Upper lobe of left lung (tissue), 6 donors: ENCODE measurements at regions not wholly inside any gene's neighbourhood (a gene's known extent, or its start where the extent isn't known, plus 50 kb on each side); places are given as distances from the start of the nearest gene placed in this dataset.

ENCODE experiments used
- ATAC-seq, 2 donors: fragments of 200-7000 bp; cut with Tn5 transposase; one replicate each; pipeline ENCODE4 v1.9.1; 2022; ENCODE audit warnings: mild to moderate bottlenecking in 2 of 2, moderate library complexity in 2 of 2; ENCODE audit not compliant: low FRiP score in 2 of 2
- DNase-seq, 2 donors: peaks; one replicate each; pipeline ENCODE4 v3.0.0-alpha.2; 2019 to 2020
- H3K27ac ChIP-seq, 4 donors: fragments of 200-600 bp; sonication (generic); one replicate each; pipeline ENCODE4 v1.5.1; 2016 to 2019
- H3K27me3 ChIP-seq, 4 donors: fragments of 200-600 bp; sonication (generic); one replicate each; pipeline ENCODE4 v1.5.1; 2017 to 2019
- H3K36me3 ChIP-seq, 4 donors: fragments of 200-600 bp; sonication (generic); one replicate each; pipeline ENCODE4 v1.5.1; 2016 to 2019
- H3K4me1 ChIP-seq, 4 donors: fragments of 200-600 bp; sonication (generic); one replicate each; pipeline ENCODE4 v1.5.1; 2018 to 2019
- H3K4me3 ChIP-seq, 4 donors: fragments of 200-600 bp; sonication (generic); one replicate each; pipeline ENCODE4 v1.5.1; 2017 to 2019; ENCODE audit warnings: mild to moderate bottlenecking in 2 of 4, moderate library complexity in 1 of 4
- H3K9me3 ChIP-seq, 4 donors: fragments of 200-600 bp; sonication (generic); one replicate each; pipeline ENCODE4 v1.5.1; 2018 to 2019
- EP300 ChIP-seq, 4 donors: sonication (generic); formaldehyde crosslinking; IDR thresholded peaks; one replicate each; pipeline ENCODE4 v1.5.1; 2017; ENCODE audit warnings: antibody characterized with exemption in 4 of 4, control low read depth in 2 of 4
- POLR2A ChIP-seq, 4 donors: fragments of 450-650 bp; IDR thresholded peaks; one replicate each; pipeline ENCODE4 v1.5.1; 2016 to 2017; ENCODE audit warnings: antibody characterized with exemption in 4 of 4, mild to moderate bottlenecking in 2 of 4
- POLR2AphosphoS5 ChIP-seq, 2 donors: sonication (generic); formaldehyde crosslinking; IDR thresholded peaks; one replicate each; pipeline ENCODE4 v1.5.1; 2017; ENCODE audit warnings: antibody characterized with exemption in 2 of 2
- WGBS, 2 donors: methylation state at CpG; one replicate each; pipeline ENCODE4 v1.1.5; 2017 to 2018; 5-methylcytosine and 5-hydroxymethylcytosine counted together
- TF ChIP-seq, protein P1 (sequence below), 6 experiments: fragments of 450-650 bp in 4 of 6; fragments of 200-600 bp in 2 of 6; sonication (generic) in 2 of 6; IDR thresholded peaks; one replicate each; pipeline ENCODE4 v1.5.1; 2016 to 2019; ENCODE audit warnings: antibody characterized with exemption in 6 of 6
- donor health status: DM: no; HTN: no; CAD: no; lungs with moderate emphysema.
- donor health status: DM: no; HTN: yes; CAD: no; lungs with severe emphysema.

GRCh38 chr18:71831039-71831438, 713.1 kb downstream of the CBLN2 start:
- Histone ChIP-seq H3K9me3 (no peaks in the 10 kb centered on the region), H3K27ac (no peak overlapping the region), H3K4me3 (no peak overlapping the region), H3K27me3 (no peaks in the 10 kb centered on the region), H3K4me1 (no peaks in the 10 kb centered on the region), H3K36me3 (no peaks in the 10 kb centered on the region)
- ATAC-seq (peak in 1 of 2 donors; percentile 53), DNase-seq (no peak)
- TF ChIP-seq POLR2AphosphoS5 (IDR thresholded peaks at IDR 0.05) (no peak), POLR2A (IDR thresholded peaks at IDR 0.05) (no peak)

DNA sequence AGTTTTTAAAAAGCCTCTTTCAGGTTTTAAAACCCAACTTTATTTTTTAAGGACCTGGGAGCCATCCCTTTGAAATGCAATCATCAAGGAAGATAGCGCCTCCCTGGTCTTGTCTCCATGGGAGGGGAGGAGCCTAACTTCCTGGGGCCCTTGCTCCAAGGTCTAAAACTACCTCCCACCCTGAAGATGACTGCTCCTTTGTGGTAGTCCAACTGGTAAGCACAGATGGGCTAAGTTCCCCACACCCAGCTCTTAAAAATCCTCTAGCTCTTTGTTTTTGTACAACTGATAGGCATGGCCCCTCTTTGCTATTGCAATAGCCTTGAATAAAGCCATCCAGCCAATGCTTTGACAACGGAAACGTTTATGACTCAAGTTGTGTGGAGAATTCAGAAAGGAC, 716.8 kb downstream of the CBLN2 start:
- 83 to 85% methylated on average over 3 of the region's 3 CpGs for WGBS, 2 donors
- TF ChIP-seq EP300 (IDR thresholded peaks at IDR 0.05): no peak
- no peak for TF ChIP-seq POLR2AphosphoS5 (IDR thresholded peaks at IDR 0.05)
- TF ChIP-seq, protein P1, sequence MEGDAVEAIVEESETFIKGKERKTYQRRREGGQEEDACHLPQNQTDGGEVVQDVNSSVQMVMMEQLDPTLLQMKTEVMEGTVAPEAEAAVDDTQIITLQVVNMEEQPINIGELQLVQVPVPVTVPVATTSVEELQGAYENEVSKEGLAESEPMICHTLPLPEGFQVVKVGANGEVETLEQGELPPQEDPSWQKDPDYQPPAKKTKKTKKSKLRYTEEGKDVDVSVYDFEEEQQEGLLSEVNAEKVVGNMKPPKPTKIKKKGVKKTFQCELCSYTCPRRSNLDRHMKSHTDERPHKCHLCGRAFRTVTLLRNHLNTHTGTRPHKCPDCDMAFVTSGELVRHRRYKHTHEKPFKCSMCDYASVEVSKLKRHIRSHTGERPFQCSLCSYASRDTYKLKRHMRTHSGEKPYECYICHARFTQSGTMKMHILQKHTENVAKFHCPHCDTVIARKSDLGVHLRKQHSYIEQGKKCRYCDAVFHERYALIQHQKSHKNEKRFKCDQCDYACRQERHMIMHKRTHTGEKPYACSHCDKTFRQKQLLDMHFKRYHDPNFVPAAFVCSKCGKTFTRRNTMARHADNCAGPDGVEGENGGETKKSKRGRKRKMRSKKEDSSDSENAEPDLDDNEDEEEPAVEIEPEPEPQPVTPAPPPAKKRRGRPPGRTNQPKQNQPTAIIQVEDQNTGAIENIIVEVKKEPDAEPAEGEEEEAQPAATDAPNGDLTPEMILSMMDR (IDR thresholded peaks at IDR 0.05): no peak
- TF ChIP-seq POLR2A (IDR thresholded peaks at IDR 0.05): no peak
- no peaks in the 10 kb centered on the region for H3K9me3 ChIP-seq
- no peak overlapping the region for H3K4me3 ChIP-seq
- no peak for ATAC-seq
- no peak for DNase-seq
- H3K36me3 ChIP-seq: no peaks in the 10 kb centered on the region
- H3K27me3 ChIP-seq: no peaks in the 10 kb centered on the region
- no peaks in the 10 kb centered on the region for H3K4me1 ChIP-seq
- H3K27ac ChIP-seq: no peak overlapping the region

GRCh38 chr18:71815305-71815704, 728.8 kb downstream of the CBLN2 start:
- WGBS, 2 donors: 66 to 68% methylated on average over 2 of the region's 2 CpGs
- Histone ChIP-seq H3K4me1 (no peaks in the 10 kb centered on the region), H3K4me3 (no peak overlapping the region), H3K9me3 (no peaks in the 10 kb centered on the region), H3K27ac (no peak overlapping the region), H3K36me3 (no peaks in the 10 kb centered on the region), H3K27me3 (no peaks in the 10 kb centered on the region)
- ATAC-seq (no peak), DNase-seq (no peak)
- no peak for TF ChIP-seq POLR2A (IDR thresholded peaks at IDR 0.05)
- no peak for TF ChIP-seq EP300 (IDR thresholded peaks at IDR 0.05)
- TF ChIP-seq, protein P1 (IDR thresholded peaks at IDR 0.05): no peak
- TF ChIP-seq POLR2AphosphoS5 (IDR thresholded peaks at IDR 0.05): no peak

GRCh38 chr18:71809711-71810110, 734.4 kb downstream of the CBLN2 start:
- TF ChIP-seq POLR2AphosphoS5 (IDR thresholded peaks at IDR 0.05) (no peak), POLR2A (IDR thresholded peaks at IDR 0.05) (no peak), EP300 (IDR thresholded peaks at IDR 0.05) (no peak)
- TF ChIP-seq, protein P1 (IDR thresholded peaks at IDR 0.05): no peak
- Histone ChIP-seq H3K4me3 (no peak overlapping the region), H3K27ac (no peak overlapping the region), H3K4me1 (no peaks in the 10 kb centered on the region), H3K27me3 (no peaks in the 10 kb centered on the region), H3K9me3 (no peaks in the 10 kb centered on the region), H3K36me3 (no peaks in the 10 kb centered on the region)
- ATAC-seq (no peak), DNase-seq (no peak)
- 48 to 49% methylated on average over 3 of the region's 3 CpGs for WGBS, 2 donors

- DNase-seq: no peak
- WGBS, 2 donors: 75 to 76% methylated on average over 5 of the region's 5 CpGs
- TF ChIP-seq POLR2AphosphoS5 (IDR thresholded peaks at IDR 0.05): no peak
- TF ChIP-seq, protein P1 (IDR thresholded peaks at IDR 0.05): no peak
- TF ChIP-seq EP300 (IDR thresholded peaks at IDR 0.05): no peak
- TF ChIP-seq POLR2A (IDR thresholded peaks at IDR 0.05): no peak
Measured at GRCh38 chr18:71808616-71809015, 735.5 kb downstream of the CBLN2 start.

More at GRCh38 chr18:71808616-71809015, 735.5 kb downstream of the CBLN2 start:
- Histone ChIP-seq H3K4me1 (no peaks in the 10 kb centered on the region), H3K27me3 (no peaks in the 10 kb centered on the region), H3K4me3 (no peak overlapping the region), H3K36me3 (no peaks in the 10 kb centered on the region), H3K9me3 (no peaks in the 10 kb centered on the region), H3K27ac (no peak overlapping the region)
- no peak for ATAC-seq
